Kidney (tissue), 13 donors: ENCODE measurements at regions not wholly inside any gene's neighbourhood (a gene's known extent, or its start where the extent isn't known, plus 50 kb on each side); places are given as distances from the start of the nearest gene placed in this dataset.

Source experiments
- DNase-seq, 5 donors: peaks; one replicate each; pipeline ENCODE4 v3.0.0-alpha.2; 2013 to 2020
- FAIRE-seq: peaks from 2 replicates; lab custom pipeline; 2012; peaks lifted over from hg19 to GRCh38; lab: Jason Lieb, UNC
- H3K27ac ChIP-seq, 2 donors: one replicate each; pipeline ENCODE4 v1.7.0; 2013; ENCODE audit warnings: low read depth in 2 of 2, low read length in 2 of 2, inconsistent platforms in 1 of 2
- H3K27me3 ChIP-seq: one replicate; pipeline ENCODE4 v1.7.1; 2013; ENCODE audit warnings: low read length, inconsistent platforms; ENCODE audit not compliant: control insufficient read depth, insufficient read depth
- H3K36me3 ChIP-seq, 3 donors: one replicate each; pipeline versions ENCODE4 v1.7.0 to v1.7.1; 2013; ENCODE audit warnings: low read length in 3 of 3, control low read depth in 1 of 3, inconsistent platforms in 1 of 3; ENCODE audit not compliant: insufficient read depth in 3 of 3, control insufficient read depth in 2 of 3
- H3K4me1 ChIP-seq, 3 donors: one replicate each; pipeline versions ENCODE4 v1.7.0 to v1.7.1; 2013; ENCODE audit warnings: low read length in 3 of 3, inconsistent platforms in 1 of 3, low read depth in 1 of 3; ENCODE audit not compliant: control insufficient read depth in 2 of 3, insufficient read depth in 2 of 3
- H3K4me3 ChIP-seq, 3 donors: one replicate each; pipeline versions ENCODE4 v1.7.0 to v1.8.1; 2013; ENCODE audit warnings: low read length in 3 of 3, control low read depth in 1 of 3, inconsistent platforms in 1 of 3
- H3K9ac ChIP-seq, 3 donors: one replicate each; pipeline versions ENCODE4 v1.7.0 to v1.7.1; 2013; ENCODE audit warnings: low read length in 3 of 3, control low read depth in 1 of 3, inconsistent platforms in 1 of 3
- H3K9me3 ChIP-seq, 3 donors: one replicate each; pipeline versions ENCODE4 v1.7.0 to v1.7.1; 2013; ENCODE audit warnings: low read length in 3 of 3, control low read depth in 1 of 3, inconsistent platforms in 1 of 3; ENCODE audit not compliant: control insufficient read depth in 2 of 3, insufficient read depth in 1 of 3
- CTCF ChIP-seq: IDR thresholded peaks from 3 replicates; pipeline ENCODE4 v1.5.1; 2012; ENCODE audit warnings: mild to moderate bottlenecking, moderate library complexity, borderline replicate concordance; ENCODE audit not compliant: insufficient read depth; ENCODE audit errors: extremely low read depth
- intact Hi-C: fragments of 100-400 bp; cut with DNase I; formaldehyde crosslinking; loops from one replicate; pipeline ENCODE4 v1.11.1; 2022
- donor health status: control.
- donor health status: control.
- donor health status: control.
- donor health status: control.
- donor health status: control.
- donor health status: DM: yes; HTN: yes; CAD: no.
- donor health status: Normal renal cell carcinoma (clear cell type).

GRCh38 chr12:92000597-92000996 is 145.0 kb downstream of the BTG1 start:
- no peak for FAIRE-seq
- Histone ChIP-seq H3K27me3 (no peaks in the 10 kb centered on the region), H3K9ac (no peak overlapping the region), H3K36me3 (no peaks in the 10 kb centered on the region), H3K27ac (no peak overlapping the region), H3K4me1 (no peaks in the 10 kb centered on the region), H3K4me3 (no peak overlapping the region), H3K9me3 (no peaks in the 10 kb centered on the region)
- TF ChIP-seq CTCF = no peak
- no peak for DNase-seq
- intact Hi-C loops = no loop called here

- H3K9ac ChIP-seq = no peak overlapping the region
- no peaks in the 10 kb centered on the region for H3K9me3 ChIP-seq
- H3K27me3 ChIP-seq = no peaks in the 10 kb centered on the region
- H3K4me1 ChIP-seq = no peaks in the 10 kb centered on the region
- H3K4me3 ChIP-seq = no peak overlapping the region
- FAIRE-seq (no peak), DNase-seq (no peak)
- H3K27ac ChIP-seq = no peak overlapping the region
- H3K36me3 ChIP-seq = no peaks in the 10 kb centered on the region
- intact Hi-C loops = no loop called here
- no peak for TF ChIP-seq CTCF
Measured at GRCh38 chr12:91999823-92000222, 145.8 kb downstream of the BTG1 start.

- Histone ChIP-seq H3K9ac (no peak overlapping the region), H3K4me3 (no peak overlapping the region), H3K36me3 (no peaks in the 10 kb centered on the region), H3K4me1 (no peaks in the 10 kb centered on the region), H3K9me3 (no peaks in the 10 kb centered on the region), H3K27me3 (no peaks in the 10 kb centered on the region), H3K27ac (no peak overlapping the region)
- no peak for DNase-seq
- intact Hi-C loops = no loop called here
- FAIRE-seq = no peak
- no peak for TF ChIP-seq CTCF
Measured at GRCh38 chr12:91998316-91998715, 147.3 kb downstream of the BTG1 start.

- intact Hi-C loops = no loop called here
- no peak for FAIRE-seq
- TF ChIP-seq CTCF = no peak
Measured at GRCh38 chr12:91994208-91994797, 151.3 kb downstream of the BTG1 start.

More at GRCh38 chr12:91994208-91994797, 151.3 kb downstream of the BTG1 start:
- DNase-seq = no peak
- H3K4me1 ChIP-seq = no peaks in the 10 kb centered on the region
- H3K27ac ChIP-seq = no peak overlapping the region
- H3K36me3 ChIP-seq = no peaks in the 10 kb centered on the region
- H3K9ac ChIP-seq = no peak overlapping the region
- H3K9me3 ChIP-seq = no peaks in the 10 kb centered on the region
- no peak overlapping the region for H3K4me3 ChIP-seq
- H3K27me3 ChIP-seq = no peaks in the 10 kb centered on the region
